ENCODE measurements at regions not wholly inside any gene's neighbourhood (a gene's known extent, or its start where the extent isn't known, plus 50 kb on each side); places are given as distances from the start of the nearest gene placed in this dataset.
A peak's percentile ranks its signal among the peaks of the same experiment; 100 is the strongest.

DNA sequence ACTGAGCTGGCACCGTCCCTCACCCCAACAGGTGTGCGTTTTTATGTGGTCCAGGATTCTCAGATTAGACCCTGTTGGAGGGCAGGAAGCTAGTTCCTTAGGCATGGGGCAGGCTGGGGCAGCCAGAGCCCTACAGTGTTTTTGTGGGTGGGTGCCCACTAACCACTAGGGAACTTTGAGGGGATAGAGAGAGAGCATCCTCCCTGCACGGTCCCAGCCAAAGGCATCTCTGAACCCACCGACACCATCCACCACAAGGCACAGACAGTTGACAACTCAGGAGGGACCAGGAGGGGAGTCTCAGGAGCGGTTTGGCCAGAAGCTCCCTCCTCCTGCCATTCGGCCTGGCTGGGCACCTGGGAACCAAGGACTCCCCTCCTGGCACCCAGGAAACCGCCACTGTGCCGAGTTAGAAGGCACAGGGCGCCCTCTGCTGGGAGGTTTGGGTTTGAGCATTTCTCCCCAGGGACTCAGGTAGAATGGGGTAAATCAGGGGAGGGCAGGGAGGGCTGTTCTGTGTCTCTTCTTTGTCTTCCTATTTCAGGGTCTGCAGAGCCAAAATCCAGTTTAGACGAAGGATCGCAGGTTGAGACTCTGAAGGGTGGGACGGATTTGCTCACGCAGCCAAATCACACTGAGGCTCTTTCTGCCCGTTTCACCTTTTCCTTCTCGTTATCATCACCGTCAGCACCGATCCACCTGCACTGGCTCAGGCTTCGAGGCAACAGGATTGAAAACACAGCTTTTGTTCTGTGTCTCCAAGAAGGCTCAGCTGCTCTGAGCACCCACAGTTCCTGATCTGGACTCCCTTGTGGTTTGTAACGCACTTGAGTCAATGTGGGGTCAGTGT is 84.8 kb upstream of the COL13A1 start:
- DNase-seq: peak in 4 of 5 donors; percentile 31 to 35 (median 32)

DNA sequence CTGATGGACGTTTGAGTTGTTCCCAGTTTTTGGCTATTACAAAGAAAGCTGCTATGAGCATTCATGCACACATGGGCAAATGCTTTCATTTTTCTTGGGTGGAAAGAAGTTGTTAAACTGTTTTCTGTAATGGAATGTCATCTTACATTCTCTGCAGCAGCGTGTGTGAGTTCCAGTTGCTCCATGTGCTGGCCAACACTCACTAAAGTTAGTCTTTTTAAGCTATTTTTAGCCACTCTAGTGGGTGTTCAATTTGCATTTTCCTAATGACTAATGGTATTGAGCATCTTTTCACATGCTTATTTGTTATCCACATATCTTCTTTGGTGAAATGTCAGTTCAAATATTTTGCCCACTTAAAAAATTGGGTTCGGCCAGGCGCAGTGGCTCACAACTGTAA is 82.8 kb upstream of the COL13A1 start:
- DNase-seq: no peak

DNA sequence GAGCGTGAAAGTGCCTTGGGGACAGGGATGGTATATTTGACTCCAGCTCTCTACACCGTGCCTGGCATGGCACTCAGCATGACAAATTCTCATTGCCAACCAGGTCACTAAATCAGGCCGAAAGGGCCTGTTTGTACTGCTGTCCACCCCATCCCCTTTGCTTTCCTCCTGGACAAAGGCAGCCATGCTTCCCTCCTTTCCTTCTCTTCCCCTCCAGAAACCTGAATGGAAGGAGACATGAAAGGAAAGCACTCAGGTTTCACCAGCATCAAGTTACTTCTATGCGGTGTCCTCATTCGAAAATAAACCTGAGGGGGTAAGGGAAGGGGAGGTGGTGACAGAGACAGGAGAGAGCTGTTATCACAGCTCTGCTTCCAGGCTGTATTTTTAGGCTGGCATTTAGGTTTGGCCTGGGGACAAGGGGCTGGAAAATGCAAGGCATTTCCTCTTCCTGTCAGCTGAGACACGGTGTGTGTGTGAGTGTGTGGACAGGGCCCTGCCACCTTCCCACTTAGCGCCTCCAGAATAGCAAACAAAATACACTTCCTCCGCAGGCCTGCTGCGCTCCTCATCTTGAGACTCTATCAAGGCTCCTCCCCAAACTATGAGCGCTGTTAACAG is 79.9 kb upstream of the COL13A1 start:
- no peak for DNase-seq

DNA sequence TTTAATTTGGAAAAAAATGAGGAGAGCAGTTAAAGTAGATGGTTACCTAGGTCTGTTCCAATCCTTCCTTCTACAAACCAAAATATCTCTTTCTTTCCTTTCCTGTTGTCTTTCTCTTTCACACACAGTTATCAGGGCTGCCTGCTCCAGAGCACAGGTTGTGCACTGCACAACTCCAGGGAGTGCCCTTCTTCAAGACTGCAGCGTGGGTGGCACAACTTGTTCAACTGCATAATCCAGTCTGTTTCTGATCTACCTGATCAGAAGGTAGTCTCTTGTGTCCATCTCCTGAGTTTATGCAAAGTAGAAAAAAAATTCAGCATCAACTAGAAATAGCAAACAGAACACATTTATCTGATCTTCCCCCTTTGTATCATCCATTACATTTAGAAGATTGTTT is 78.1 kb upstream of the COL13A1 start:
- DNase-seq: no peak

DNA sequence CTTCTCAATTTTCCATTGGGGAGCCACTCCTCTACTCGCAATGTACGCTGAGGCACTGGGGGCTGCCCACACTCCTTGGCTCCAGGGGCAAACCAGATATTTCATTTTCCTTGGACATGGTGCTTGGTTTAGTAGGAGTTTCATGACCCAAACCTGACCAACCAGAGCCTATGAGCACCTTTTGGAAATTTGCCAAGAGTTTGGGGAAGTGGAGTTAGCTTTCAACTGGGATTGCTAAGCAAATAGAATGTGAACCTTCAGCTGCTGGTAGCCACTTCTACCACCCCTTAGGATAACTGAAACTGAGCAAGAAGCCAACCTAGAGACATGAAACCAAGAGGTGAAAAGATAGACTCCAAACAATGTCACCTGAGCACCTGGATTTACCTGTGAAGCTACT is 74.9 kb upstream of the COL13A1 start:
- no peak for DNase-seq

DNA sequence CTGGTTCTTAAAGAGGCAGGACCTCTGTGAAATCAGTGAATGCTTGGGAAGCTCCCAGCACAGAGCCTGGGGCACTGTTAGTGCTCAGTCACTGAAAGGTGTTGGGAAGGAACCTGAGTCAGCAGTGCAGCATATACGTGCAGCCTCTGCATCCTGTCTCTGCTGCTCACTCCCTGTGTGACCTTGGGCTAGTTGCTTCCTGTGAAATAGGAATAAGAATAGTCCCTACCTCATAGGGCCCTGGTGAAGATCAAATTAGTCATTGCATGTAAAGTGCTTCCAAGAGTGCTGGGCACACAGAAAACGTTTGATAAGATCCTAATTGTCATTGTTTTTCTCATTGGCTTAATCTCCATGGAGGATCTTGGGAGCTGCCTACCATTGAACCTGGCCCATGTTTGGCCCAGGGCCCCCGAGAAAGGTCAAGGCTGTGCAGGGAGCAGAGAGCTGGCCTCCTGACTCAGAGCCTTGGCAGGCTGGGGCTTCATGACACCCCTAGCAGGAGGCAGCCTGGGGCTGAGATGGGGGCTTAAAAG is 73.3 kb upstream of the COL13A1 start:
- DNase-seq: no peak

DNA sequence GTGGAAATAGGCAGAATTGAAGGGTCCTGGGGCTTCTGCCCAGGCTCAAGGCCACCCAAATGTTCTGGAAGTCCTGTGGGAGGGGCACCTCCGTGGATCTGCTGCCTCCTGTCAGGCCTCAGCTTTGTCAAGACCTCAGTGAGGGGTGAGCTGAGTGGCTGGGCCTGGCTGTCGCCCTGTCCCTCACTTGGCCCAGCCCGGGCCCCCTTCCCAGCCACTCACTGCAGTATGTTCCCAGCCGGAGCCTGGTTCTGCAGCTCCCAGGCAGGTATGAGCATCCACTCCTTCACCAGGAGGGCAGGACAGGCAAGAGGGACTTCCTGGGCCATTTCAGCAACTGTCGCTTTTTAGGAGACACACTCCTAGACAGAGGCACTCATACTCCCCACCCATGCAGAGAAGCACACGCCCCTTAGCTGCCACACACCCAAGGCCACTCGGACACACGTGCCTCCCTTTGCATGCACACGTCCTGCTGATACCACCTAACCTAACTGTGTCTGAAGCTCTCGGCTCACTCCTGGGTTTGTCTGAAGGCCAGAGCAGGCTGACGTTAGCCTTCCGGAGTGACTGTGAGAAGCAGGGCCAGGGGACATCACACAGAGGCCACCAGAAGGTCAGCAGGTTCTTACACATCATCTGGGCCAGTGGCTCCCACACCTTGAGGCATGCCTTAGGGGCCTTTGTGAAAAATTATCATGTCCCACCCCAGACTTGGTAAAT is 72.2 kb upstream of the COL13A1 start:
- no peak for DNase-seq

DNA sequence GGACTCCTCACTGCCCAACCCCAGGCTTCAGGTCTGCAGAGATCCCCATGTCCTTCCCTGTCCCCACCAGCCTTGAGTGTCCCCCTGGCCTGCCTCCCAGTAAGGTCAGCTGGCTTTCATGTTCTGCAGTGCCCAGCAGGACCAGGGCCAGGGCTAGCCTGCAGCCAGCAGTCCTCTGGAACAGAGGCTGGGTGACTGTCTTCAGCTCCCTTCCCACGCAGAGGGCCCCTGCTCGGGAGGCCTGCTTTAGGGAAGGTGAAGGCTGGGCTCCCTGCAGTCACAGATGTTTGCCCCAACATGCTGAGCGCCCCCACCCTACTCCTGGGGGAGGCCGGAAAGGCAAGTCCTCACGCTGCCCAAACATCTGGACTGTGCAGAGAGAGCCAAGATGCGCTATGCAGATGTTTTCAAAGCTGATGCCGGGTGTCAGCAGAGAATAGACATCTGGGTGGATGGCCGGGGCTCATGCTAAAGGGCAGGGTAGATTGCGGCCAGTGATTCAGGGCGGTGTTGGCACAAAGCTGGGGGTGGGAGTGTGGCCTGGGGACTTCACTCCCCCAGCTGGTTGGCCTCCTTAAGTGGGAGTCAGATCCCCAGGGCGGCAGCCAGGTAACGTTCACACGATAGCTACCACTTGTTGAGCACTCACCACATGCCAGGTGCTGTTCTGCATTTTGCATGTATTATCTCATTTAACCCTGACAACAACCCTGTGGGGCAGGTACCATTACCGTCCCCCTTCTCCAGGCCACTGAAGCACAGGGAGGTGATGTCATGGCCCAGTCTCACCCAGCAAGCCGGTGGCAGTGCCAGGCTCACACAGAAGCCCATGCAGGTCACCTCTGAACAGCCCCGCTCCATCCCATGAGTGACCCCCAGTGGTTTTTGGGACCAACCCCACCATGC is 71.2 kb upstream of the COL13A1 start:
- no peak for DNase-seq

DNA sequence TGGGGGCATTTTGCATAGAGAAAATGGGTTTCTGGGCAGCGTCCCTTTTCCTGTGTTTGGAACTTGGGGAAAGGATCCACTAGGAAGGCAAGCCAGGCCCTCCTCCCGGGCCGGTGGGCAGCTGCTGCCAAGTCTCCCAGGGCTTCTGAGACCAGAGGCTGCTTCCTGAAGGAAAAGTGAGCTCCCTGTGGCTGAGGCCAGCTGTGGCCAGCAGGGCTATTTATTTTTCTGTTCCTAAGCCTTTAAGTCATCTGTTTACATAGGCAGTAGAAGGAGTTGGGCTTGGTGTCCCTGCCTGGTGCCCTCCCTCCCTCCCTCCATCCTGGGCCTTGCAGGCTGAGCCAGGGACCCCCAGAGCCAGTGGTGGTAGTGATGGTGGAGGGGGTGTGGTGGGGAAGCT is 70.5 kb upstream of the COL13A1 start:
- no peak for DNase-seq

DNA sequence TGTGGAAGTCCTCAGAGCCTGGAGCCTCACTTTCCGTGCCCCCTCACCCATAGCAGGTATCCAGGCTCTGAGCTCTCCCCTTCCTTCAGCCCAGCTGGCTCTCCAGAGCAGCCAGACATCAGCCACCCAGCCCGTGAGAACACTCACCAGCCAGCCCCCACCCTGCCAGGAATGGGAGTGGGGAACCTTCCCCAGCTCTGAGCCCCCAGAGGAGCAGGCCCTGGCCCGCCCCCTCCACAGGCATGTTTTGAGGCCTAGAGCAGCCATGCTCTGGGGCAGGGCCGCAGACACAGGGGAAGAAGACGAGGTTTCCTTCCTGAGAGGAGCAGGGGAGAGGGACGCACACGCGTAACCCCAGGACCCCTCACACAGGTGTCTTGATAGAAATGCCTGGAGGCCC is 70.0 kb upstream of the COL13A1 start:
- no peak for DNase-seq

DNA sequence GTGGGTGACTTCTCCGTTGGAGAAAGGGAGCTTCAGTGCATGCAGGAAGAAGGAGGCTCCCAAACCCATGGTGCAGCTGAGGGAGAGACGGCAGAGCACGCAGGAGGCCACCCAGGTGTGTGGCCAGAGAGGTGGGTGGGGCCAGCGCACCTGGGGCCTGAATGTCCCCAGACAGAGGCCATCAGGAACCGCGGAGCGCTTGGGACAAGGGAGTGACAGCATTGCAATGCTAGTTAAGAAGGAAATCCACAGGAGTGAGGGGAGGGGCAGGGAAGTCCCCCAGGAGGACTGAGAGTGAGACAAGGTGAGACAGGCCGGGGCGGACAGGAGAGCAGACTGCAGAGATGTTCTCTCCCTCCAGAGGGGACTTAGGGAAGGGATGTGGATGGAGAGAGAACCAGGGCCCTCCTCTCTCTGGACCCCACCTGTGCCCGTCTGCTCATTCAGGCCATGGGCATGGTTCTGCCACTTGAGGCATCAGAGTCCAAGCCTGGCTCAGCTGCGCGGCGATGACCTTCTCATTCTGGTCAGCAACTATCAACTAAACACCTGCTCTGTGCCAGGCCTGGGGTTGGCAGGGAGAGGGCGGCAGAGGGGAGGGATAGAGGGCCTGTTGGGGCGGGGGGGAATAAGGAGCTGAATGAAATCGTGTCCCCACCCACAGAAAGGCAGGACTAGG is 69.4 kb upstream of the COL13A1 start:
- no peak for DNase-seq

DNA sequence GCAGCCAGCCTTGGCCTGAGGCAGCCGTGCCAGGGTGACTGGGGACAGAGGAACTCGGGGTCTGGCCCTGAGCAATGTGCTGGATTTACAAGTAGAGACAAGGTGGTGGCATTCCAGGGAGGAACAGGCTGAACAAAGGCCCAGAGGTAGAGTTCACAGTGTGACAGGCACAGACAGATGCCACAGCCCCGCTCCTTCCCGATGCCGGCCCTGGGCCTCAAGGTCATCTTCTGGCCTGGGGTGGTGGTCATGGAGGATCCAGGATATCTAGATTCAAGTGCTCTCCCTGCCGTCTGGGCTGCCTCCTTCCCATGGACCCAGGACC is 68.9 kb upstream of the COL13A1 start:
- DNase-seq: no peak

DNA sequence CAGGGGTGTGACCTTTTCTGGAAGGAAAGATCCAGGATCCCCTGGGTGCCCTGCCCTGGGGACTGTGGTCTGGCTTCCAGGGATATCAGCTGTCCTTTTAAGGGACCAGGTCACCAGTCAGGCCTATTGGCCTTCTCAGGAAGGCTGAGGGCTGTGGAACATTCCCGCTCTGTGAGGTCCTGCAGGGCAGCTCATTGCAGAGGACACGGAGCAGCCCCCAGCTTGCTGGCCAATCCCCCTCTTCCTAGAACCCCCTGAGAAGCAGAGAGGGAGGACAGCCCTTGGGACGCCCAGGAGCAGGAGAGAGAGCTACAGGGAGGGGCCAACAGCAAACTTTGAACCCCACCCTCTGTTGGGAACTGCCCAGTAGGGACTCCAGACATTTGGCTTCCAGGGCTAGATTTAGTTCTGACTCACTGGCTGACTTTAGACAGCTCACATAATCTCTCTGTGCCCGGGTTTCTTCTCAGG is 67.9 kb upstream of the COL13A1 start:
- no peak for DNase-seq

DNA sequence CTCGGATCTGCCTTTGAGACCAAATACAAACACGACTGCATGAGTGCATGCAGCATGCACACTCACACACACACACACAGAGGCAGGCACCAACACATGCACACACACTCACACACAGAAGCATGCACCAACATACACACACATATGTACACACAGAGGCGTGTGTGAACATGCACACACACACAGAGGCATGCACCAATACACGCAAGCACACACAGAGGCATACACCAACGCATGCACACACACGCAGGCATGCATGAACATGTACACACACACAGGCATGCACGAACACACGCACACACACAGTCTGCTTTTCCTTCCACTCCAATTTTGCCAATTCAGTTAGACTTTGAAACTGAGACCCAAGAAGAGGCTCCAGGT is 67.3 kb upstream of the COL13A1 start:
- DNase-seq: no peak

DNA sequence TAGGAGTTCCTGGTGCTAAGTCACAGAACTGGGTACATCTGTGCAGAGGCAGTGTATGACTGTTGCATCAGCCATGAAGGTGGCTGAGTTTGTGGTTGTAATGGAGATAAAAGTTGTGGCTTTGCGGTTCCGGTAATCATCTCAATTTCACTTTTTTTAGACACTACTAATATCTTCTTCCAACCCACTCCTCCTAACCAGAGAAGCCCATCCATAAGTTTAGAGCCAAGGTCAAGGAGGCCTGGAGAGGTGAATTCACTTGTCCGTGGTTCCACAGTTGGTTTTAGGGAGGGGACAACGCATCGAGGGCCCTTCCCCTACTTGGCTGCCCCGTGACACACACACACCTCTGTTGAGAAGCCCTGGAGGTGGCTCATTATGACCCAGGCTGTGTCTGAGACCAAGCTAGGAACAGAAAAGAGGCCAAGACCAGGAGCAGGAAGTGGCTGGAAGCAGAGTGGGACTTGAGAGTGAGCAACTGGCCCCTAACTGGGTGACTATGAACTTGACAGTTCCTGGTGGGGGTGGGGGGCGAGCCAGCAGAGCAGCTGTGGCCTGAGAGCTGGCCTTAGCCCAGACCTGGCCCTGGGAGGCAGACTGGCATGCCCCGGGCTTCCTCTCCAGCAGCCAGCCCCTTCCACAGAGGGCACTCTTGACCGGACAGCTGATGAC is 66.8 kb upstream of the COL13A1 start:
- DNase-seq: peak in 1 of 5 donors; percentile 42

DNA sequence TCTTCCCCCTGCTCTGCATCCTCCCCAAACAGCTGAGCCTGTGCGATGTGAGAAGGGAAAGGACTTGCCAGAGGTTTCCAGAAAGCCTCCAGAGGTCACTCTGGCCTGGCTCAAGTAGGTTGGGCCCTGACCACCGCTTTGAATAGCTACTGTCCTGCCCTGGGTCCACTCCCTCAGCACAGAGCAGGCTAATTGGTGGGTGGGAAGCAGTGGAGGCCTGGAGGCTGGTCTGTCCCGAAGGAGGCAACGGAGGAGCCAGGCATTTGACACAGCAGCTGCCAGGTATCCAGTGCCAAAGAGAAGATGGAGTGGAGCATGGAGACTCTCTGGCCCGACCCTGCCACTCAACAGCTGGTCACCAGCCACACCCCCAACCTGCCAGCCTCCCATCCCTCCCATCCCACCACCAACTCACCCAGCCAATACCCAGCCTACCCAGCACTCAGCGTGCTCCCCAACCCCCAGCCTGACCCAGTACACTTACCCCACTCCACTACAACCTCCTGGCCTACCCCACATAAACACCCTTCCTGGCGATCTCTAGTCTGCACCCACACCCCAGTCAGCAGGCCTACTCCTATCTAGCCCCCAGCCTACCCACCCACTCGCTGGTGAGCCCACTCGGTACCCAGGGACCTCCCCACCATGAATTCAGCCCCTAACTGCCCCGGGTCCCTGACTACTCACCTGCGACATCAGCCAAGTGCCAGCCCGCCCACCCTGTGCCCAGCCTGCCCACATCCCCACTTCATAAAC is 64.6 kb upstream of the COL13A1 start:
- DNase-seq: no peak

DNA sequence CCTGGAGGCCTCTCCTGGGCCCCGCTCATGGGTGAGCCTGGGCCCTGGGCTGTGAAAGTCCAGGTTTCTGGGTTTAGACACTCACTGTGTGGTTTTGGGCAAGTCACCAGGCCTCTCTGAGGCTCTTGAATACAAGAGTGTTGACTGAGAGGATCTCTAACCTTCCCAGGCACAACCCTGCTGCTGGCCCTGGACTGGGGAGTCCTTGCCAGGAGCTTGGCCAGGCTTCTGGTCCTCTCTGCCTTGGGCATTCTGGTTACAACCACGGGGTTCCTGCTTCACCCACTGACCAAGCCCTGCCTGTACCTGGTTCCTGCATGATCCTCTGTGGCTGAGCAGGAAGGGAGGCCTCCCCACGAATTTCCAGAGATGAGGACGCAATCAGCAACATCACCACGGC is 63.6 kb upstream of the COL13A1 start:
- DNase-seq: no peak

DNA sequence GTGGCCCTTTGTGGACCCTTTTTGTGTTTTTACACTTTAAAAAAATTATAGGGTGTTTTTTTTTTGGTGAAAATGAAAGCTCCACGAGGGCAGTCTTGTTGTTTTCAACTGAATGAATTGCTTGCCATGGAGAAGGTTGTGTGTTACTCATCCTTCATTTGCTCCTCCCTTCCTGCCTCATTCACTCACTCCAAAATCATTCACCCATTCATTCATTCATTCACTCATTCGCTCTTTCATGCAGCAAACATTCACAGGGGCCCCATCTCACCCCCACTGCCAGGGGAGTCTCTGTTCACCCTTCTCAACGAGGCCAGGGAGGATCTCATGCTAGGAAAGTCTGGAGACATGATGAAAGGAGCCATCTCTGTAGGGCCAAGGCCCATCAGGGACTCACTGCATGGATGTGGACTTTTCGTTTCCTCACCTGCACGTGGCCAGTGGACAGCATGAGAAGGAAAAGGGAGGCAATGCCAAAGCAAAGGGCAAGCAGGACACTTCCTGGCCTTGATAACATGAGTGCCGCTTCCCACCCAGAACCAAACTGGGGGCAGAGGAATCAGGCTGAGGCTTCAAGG is 62.8 kb upstream of the COL13A1 start:
- no peak for DNase-seq

DNA sequence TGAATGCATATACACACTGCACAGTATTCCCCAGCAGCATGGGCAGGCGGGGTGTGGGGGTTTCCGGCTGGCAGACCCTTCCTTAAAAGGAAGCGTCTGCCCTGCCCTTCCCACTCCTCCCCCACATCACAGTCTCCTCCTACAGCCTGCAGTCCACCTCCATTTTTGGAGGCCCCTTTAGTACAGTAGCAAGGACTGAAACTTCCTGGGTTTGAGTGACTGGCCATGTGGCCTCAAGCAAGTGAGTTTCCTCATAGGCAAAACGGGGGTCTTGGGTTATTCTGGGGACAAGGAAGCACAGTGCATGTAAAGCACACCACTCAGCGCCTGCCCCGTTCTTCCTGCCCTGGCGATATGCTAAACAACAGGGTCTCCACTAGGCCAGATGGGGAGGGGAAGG is 62.1 kb upstream of the COL13A1 start:
- no peak for DNase-seq

DNA sequence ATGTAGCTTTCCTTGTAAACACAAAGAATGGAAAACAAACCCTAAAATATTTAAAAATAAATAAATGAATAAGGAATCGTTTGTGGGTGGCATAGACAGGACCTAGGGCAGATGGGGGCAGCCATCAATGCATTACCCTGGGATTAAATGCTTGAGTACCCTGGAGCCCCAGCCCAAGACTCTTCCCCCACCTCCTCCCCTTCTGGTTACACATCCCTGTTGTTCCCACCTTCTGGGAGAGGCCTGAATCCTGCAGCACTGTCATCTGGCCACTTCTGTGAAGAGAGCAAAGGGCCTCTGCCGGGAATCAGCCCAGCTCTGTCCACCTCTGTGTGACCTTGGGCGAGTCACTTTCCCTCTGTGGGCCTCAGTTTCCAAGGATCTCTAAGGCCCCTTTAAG is 61.6 kb upstream of the COL13A1 start:
- no peak for DNase-seq

Data from T-helper 1 cell (primary cell).